AG10803 (cell line): ENCODE measurements at regions not wholly inside any gene's neighbourhood (a gene's known extent, or its start where the extent isn't known, plus 50 kb on each side); places are given as distances from the start of the nearest gene placed in this dataset.

Source experiments
- DNase-seq: peaks from one replicate; pipeline ENCODE4 v3.0.0; 2010; ENCODE audit warnings: low read depth
- H3K4me3 ChIP-seq: 2 replicates; pipeline ENCODE4 v1.5.1; 2011; ENCODE audit warnings: mild to moderate bottlenecking, low read length, control low read depth
- TF ChIP-seq, protein P1 (sequence below): conservative IDR thresholded peaks from 2 replicates; pipeline ENCODE4 v1.5.1; 2011; ENCODE audit warnings: mild to moderate bottlenecking, low read length, control low read depth, inconsistent platforms

GRCh38 chr12:19687371-19687770 is 248.1 kb downstream of the AEBP2 start:
- TF ChIP-seq, protein P1, sequence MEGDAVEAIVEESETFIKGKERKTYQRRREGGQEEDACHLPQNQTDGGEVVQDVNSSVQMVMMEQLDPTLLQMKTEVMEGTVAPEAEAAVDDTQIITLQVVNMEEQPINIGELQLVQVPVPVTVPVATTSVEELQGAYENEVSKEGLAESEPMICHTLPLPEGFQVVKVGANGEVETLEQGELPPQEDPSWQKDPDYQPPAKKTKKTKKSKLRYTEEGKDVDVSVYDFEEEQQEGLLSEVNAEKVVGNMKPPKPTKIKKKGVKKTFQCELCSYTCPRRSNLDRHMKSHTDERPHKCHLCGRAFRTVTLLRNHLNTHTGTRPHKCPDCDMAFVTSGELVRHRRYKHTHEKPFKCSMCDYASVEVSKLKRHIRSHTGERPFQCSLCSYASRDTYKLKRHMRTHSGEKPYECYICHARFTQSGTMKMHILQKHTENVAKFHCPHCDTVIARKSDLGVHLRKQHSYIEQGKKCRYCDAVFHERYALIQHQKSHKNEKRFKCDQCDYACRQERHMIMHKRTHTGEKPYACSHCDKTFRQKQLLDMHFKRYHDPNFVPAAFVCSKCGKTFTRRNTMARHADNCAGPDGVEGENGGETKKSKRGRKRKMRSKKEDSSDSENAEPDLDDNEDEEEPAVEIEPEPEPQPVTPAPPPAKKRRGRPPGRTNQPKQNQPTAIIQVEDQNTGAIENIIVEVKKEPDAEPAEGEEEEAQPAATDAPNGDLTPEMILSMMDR: no peak
- no peak overlapping the region for H3K4me3 ChIP-seq
- no peak for DNase-seq

DNA sequence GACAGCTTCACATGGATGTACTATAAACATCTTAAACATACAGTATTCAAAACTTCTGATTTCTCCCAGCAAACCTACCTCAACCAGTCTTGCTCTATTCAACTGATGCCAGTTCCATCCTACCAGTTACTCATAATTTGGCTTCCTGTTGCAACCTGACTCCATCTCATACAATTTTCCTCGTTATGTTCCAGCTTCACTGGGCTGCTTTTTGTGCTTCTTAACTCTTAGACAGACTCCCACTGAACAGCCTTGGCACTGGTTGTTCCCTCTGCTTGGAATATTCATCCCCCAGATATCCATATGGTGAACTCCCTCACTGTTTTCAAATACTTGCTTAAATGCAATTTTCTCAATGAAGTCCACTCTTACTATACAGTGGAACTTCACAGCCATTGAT is 249.2 kb downstream of the AEBP2 start:
- H3K4me3 ChIP-seq: no peak overlapping the region
- TF ChIP-seq, protein P1: no peak
- no peak for DNase-seq

- H3K4me3 ChIP-seq: no peak overlapping the region
- TF ChIP-seq, protein P1: no peak
- no peak for DNase-seq
Observed at GRCh38 chr12:19689226-19689625, 249.9 kb downstream of the AEBP2 start.

DNA sequence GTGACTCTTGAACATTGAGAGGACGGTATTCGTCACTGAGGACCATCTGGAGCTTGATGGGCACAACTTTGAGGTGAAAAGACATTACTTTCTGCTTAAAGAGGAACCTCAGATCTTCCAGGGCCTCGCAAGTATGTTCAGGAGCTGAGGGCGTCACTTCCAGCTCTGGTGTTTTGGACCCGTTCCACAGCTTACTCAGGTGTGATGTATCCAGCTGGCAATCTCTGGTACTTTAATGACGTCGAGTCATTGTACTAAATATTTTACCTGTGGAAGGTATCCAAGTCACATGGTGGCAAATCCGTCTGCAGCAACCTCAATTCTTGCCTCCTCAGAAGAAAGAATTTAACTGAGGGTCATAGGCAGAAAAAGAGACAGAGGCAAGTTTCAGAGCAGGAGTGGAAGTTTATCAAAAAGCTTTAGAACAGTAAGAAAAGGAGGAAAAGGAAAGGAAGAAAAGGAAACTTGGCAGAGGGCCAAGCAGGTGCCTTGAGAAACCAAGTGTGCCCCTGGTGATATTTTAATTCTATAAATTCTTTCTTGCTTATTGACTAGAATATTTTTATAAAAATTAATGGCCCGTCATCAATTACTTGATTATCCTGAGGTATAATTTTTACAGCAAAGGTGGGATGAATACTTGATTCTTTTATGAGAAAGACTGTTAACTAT is 250.6 kb downstream of the AEBP2 start:
- TF ChIP-seq, protein P1: no peak
- no peak overlapping the region for H3K4me3 ChIP-seq
- DNase-seq: no peak

- DNase-seq: no peak
- no peak overlapping the region for H3K4me3 ChIP-seq
- TF ChIP-seq, protein P1: no peak
Observed at GRCh38 chr12:19692091-19692490, 252.8 kb downstream of the AEBP2 start.

- no peak for DNase-seq
- TF ChIP-seq, protein P1: no peak
- no peak overlapping the region for H3K4me3 ChIP-seq
Observed at GRCh38 chr12:19692566-19692965, 253.3 kb downstream of the AEBP2 start.

GRCh38 chr12:19694627-19695026 is 255.3 kb downstream of the AEBP2 start:
- TF ChIP-seq, protein P1: no peak
- H3K4me3 ChIP-seq: no peak overlapping the region
- DNase-seq: peak; percentile 23
